Panc1 (cell line): ENCODE measurements at regions not wholly inside any gene's neighbourhood (a gene's known extent, or its start where the extent isn't known, plus 50 kb on each side); places are given as distances from the start of the nearest gene placed in this dataset.

Experiments used
- POLR2AphosphoS5 ChIP-seq: IDR thresholded peaks from 2 replicates; pipeline ENCODE4 v1.6.1; 2012; ENCODE audit warnings: mild to moderate bottlenecking, low read depth, low read length, moderate library complexity
- SIN3A ChIP-seq: IDR thresholded peaks from 2 replicates; pipeline ENCODE4 v1.6.1; 2012; ENCODE audit warnings: low read depth, mild to moderate bottlenecking, low read length, moderate library complexity, borderline replicate concordance; ENCODE audit not compliant: insufficient read depth
- TCF7L2 ChIP-seq: IDR thresholded peaks from 2 replicates; pipeline ENCODE4 v1.6.1; 2011; ENCODE audit warnings: mild to moderate bottlenecking, low read depth, low read length, inconsistent platforms
- TF ChIP-seq, protein P1 (sequence below): fragments of 450-650 bp; IDR thresholded peaks from 2 replicates; pipeline ENCODE4 v1.5.1; 2017; ENCODE audit warnings: mild to moderate bottlenecking
- TF ChIP-seq, protein P2 (sequence below), 2 experiments: IDR thresholded peaks; 2 replicates each; pipeline ENCODE4 v1.6.1; 2011 to 2012; ENCODE audit warnings: low read depth in 2 of 2, control low read depth in 1 of 2, low read length in 1 of 2, mild to moderate bottlenecking in 1 of 2, moderate library complexity in 1 of 2; ENCODE audit not compliant: insufficient read depth in 1 of 2

DNA sequence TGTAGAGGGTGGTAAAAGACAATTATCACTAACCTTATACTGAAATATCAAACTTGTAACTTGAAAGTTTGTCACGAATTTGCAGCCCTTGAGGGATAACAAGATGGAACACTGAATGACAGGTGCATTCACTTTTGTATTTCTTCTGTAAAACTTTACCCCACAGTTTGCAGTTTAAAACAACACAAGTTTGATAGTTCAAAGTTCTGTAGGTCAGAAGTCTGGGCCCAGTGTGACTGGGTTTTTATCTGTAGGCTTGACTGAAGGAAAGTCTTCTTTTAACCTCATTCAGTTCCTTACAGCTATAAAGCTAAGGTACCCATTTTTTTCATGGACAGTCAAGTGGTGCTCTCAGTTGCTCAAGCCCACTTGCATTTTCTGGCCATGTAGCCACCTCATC, 257.1 kb upstream of the NRXN1 start:
- TF ChIP-seq, protein P1, sequence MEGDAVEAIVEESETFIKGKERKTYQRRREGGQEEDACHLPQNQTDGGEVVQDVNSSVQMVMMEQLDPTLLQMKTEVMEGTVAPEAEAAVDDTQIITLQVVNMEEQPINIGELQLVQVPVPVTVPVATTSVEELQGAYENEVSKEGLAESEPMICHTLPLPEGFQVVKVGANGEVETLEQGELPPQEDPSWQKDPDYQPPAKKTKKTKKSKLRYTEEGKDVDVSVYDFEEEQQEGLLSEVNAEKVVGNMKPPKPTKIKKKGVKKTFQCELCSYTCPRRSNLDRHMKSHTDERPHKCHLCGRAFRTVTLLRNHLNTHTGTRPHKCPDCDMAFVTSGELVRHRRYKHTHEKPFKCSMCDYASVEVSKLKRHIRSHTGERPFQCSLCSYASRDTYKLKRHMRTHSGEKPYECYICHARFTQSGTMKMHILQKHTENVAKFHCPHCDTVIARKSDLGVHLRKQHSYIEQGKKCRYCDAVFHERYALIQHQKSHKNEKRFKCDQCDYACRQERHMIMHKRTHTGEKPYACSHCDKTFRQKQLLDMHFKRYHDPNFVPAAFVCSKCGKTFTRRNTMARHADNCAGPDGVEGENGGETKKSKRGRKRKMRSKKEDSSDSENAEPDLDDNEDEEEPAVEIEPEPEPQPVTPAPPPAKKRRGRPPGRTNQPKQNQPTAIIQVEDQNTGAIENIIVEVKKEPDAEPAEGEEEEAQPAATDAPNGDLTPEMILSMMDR: no peak
- TF ChIP-seq, protein P2, sequence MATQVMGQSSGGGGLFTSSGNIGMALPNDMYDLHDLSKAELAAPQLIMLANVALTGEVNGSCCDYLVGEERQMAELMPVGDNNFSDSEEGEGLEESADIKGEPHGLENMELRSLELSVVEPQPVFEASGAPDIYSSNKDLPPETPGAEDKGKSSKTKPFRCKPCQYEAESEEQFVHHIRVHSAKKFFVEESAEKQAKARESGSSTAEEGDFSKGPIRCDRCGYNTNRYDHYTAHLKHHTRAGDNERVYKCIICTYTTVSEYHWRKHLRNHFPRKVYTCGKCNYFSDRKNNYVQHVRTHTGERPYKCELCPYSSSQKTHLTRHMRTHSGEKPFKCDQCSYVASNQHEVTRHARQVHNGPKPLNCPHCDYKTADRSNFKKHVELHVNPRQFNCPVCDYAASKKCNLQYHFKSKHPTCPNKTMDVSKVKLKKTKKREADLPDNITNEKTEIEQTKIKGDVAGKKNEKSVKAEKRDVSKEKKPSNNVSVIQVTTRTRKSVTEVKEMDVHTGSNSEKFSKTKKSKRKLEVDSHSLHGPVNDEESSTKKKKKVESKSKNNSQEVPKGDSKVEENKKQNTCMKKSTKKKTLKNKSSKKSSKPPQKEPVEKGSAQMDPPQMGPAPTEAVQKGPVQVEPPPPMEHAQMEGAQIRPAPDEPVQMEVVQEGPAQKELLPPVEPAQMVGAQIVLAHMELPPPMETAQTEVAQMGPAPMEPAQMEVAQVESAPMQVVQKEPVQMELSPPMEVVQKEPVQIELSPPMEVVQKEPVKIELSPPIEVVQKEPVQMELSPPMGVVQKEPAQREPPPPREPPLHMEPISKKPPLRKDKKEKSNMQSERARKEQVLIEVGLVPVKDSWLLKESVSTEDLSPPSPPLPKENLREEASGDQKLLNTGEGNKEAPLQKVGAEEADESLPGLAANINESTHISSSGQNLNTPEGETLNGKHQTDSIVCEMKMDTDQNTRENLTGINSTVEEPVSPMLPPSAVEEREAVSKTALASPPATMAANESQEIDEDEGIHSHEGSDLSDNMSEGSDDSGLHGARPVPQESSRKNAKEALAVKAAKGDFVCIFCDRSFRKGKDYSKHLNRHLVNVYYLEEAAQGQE (IDR thresholded peaks at IDR 0.05; ENCODE audit: insufficient read depth in 1 of 2, low read depth in 2 of 2, low read length in 1 of 2): no peak
- TF ChIP-seq POLR2AphosphoS5 (no peak), TCF7L2 (no peak), SIN3A (no peak)
